ENCODE measurements at regions not wholly inside any gene's neighbourhood (a gene's known extent, or its start where the extent isn't known, plus 50 kb on each side); places are given as distances from the start of the nearest gene placed in this dataset.

DNA sequence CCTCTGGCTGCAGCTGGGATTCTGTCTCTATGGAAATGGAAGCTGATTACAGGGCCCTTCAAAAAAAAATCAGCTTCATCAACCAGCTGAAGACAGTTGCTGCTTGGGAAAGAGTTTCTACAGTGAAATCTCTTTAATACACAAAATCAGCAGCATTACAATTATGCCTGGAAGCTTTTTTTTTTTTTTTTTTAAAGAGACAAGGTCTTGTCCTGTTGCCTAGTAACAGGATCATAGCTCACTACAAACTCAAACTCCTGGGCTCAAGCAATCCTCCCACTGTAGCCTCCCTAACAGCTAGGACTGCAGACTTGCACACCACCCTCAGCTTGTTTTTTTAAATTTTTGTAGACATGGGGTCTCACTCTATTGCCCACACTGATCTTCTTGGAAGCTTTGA lies 94.5 kb downstream of the OR13A1 start:
- TF ChIP-seq, protein P1, sequence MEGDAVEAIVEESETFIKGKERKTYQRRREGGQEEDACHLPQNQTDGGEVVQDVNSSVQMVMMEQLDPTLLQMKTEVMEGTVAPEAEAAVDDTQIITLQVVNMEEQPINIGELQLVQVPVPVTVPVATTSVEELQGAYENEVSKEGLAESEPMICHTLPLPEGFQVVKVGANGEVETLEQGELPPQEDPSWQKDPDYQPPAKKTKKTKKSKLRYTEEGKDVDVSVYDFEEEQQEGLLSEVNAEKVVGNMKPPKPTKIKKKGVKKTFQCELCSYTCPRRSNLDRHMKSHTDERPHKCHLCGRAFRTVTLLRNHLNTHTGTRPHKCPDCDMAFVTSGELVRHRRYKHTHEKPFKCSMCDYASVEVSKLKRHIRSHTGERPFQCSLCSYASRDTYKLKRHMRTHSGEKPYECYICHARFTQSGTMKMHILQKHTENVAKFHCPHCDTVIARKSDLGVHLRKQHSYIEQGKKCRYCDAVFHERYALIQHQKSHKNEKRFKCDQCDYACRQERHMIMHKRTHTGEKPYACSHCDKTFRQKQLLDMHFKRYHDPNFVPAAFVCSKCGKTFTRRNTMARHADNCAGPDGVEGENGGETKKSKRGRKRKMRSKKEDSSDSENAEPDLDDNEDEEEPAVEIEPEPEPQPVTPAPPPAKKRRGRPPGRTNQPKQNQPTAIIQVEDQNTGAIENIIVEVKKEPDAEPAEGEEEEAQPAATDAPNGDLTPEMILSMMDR (optimal IDR thresholded peaks at IDR 0.05 in 1 of 3, IDR thresholded peaks at IDR 0.05 in 1 of 3, conservative IDR thresholded peaks at IDR 0.05 in 1 of 3; ENCODE audit: extremely low read depth in 1 of 3, insufficient read depth in 2 of 3, low read length in 3 of 3), result no peak
- TF ChIP-seq EZH2 (IDR thresholded peaks at IDR 0.05; ENCODE audit: low read length), result no peak

Measured in keratinocyte (primary cell).